ENCODE measurements at regions not wholly inside any gene's neighbourhood (a gene's known extent, or its start where the extent isn't known, plus 50 kb on each side); places are given as distances from the start of the nearest gene placed in this dataset.

- Histone ChIP-seq H3K23ac (ENCODE audit: insufficient read length, low read depth, low read length) (no peak overlapping the region), H3T11ph (ENCODE audit: low read length) (no peak overlapping the region), H3K18ac (ENCODE audit: insufficient read length, low read depth, low read length) (no peak overlapping the region), H3K9ac (ENCODE audit: extremely low read depth, insufficient read length, low read length) (no peak overlapping the region), H2BK15ac (ENCODE audit: low read depth, low read length) (no peak overlapping the region), H4K8ac (replicated peaks; ENCODE audit: insufficient read length, low read depth, low read length) (no peak overlapping the region), H3K4ac (ENCODE audit: low read depth, low read length) (no peak overlapping the region), H3K14ac (ENCODE audit: insufficient read depth, low read length) (no peak overlapping the region), H3K56ac (ENCODE audit: insufficient read length, low read depth, low read length) (no peak overlapping the region), H2BK120ac (ENCODE audit: low read depth, low read length, poor library complexity, severe bottlenecking) (no peak overlapping the region), H2BK12ac (ENCODE audit: insufficient read length, low read depth, low read length) (no peak overlapping the region), H2AFZ (ENCODE audit: low read length) (no peak overlapping the region), H2BK20ac (ENCODE audit: low read depth, low read length, poor library complexity, severe bottlenecking) (no peak overlapping the region), H3K27me3 (ENCODE audit: insufficient read depth, low read length) (no peaks in the 10 kb centered on the region), H3K79me1 (ENCODE audit: insufficient read depth, low read depth, low read length, poor library complexity, severe bottlenecking) (no peaks in the 10 kb centered on the region), H3K27ac (ENCODE audit: insufficient read length, low read depth, low read length) (no peak overlapping the region), H4K5ac (ENCODE audit: insufficient read length, low read depth, low read length) (no peak overlapping the region), H2BK5ac (ENCODE audit: insufficient read length, low read length) (no peak overlapping the region), H2AK5ac (ENCODE audit: insufficient read length, low read length) (no peak overlapping the region), H3K4me1 (ENCODE audit: insufficient read depth, low read length) (no peaks in the 10 kb centered on the region), H3K4me2 (ENCODE audit: insufficient read depth, insufficient read length, low read length) (no peak overlapping the region), H4K20me1 (ENCODE audit: control insufficient read depth, insufficient read depth, insufficient read length) (no peaks in the 10 kb centered on the region), H4K91ac (ENCODE audit: insufficient read length, low read depth, low read length) (no peak overlapping the region), H3K9me3 (ENCODE audit: control insufficient read depth, low read depth, low read length) (peaks cover 35% of the 10 kb centered on the region), H3K23me2 (ENCODE audit: insufficient read length, low read depth, low read length, poor library complexity, severe bottlenecking) (no peaks in the 10 kb centered on the region), H3K79me2 (ENCODE audit: insufficient read depth, low read length) (no peaks in the 10 kb centered on the region)
- peaks cover 9 to 28% of the 10 kb centered on the region in 2 experiments for H3K4me1 Mint-ChIP-seq
- no peak for TF ChIP-seq CTCF (conservative IDR thresholded peaks at IDR 0.05)
- H3K27ac Mint-ChIP-seq: no peak overlapping the region
- peaks cover 20% of the 10 kb centered on the region for H3K27me3 Mint-ChIP-seq (ENCODE audit: low read depth)
- no peak for DNase-seq
- H3K36me3 Mint-ChIP-seq (ENCODE audit: insufficient read depth in 1 of 3, low read depth in 3 of 3): no peaks in the 10 kb centered on the region
- WGBS (ENCODE audit: extremely low coverage, insufficient read length, low lambda C conversion rate): no CpG with 5 or more reads among the region's 2 CpGs
- peaks cover 66 to 68% of the 10 kb centered on the region in 2 experiments for H3K9me3 Mint-ChIP-seq
- no peak overlapping the region for H3K4me3 Mint-ChIP-seq
These were observed 121.8 kb upstream of the C1GALT1C1 start for GRCh38 chrX:120751683-120752082.
